ENCODE measurements at regions not wholly inside any gene's neighbourhood (a gene's known extent, or its start where the extent isn't known, plus 50 kb on each side); places are given as distances from the start of the nearest gene placed in this dataset.

DNA sequence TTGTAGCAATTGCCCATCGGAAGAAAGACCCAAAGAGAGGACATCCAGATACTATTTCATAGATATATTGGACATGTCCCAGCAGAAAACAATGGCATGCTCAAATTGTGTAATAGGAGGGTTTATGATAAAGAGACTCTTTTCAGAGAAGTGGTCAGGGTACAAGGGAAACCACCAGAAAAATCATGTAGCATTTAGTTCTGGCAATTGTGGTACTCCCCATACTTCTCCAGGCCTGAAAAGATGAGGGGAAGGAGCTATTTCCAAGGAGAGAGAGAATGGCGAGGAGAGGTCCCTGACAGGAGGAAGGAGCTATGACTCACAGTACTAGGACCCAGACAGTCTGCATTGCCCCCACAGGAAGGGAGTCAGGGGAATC, 68.4 kb upstream of the ADO start:
- Histone ChIP-seq H3K4me3 (ENCODE audit: low read length) (peak overlapping the region; percentile 16; the same call in 1 of the 2 replicates), H3K4me2 (ENCODE audit: low read length) (peak overlapping the region; percentile 68), H3K36me3 (ENCODE audit: low read depth, low read length) (no peaks in the 10 kb centered on the region), H3K27me3 (ENCODE audit: low read length) (no peaks in the 10 kb centered on the region), H4K20me1 (ENCODE audit: low read length) (no peaks in the 10 kb centered on the region), H3F3A (ENCODE audit: low read length, unreplicated experiment) (peaks cover 22% of the 10 kb centered on the region), H3K79me2 (ENCODE audit: low read length) (no peaks in the 10 kb centered on the region), H3K9me3 (ENCODE audit: low read length) (no peaks in the 10 kb centered on the region), H3K9ac (ENCODE audit: low read length) (peak overlapping the region; percentile 76), H3K9me2 (replicated peaks; ENCODE audit: low read length) (0 out of 2 replicates have a peak, but pooled peaks cover 4% of the 10 kb centered on the region), H2AFZ (ENCODE audit: low read length) (no peak overlapping the region), H3K27ac (ENCODE audit: low read length) (peak overlapping the region; percentile 84), H3K4me1 (ENCODE audit: insufficient read depth, low read length) (peaks cover 85% of the 10 kb centered on the region)
- ChIA-PET POLR2A (ENCODE audit: unreplicated experiment) (interaction anchor here (0.5 kb wide), 1 partner anchor 420 kb away, joined by 7 read pairs; no protein-coding TSS in a partner anchor), CTCF (no interaction called here)
- no peak for ATAC-seq
- BruUV-seq (replicated peaks), result no TSS peak
- intact Hi-C loops (cut with micrococcal nuclease), result no loop called here
- DNase-seq, result no peak
- TF ChIP-seq EZH2phosphoT487 (IDR thresholded peaks at IDR 0.05; ENCODE audit: borderline replicate concordance, low read length), result no peak
- no peak for TF ChIP-seq CTCF (conservative IDR thresholded peaks at IDR 0.05; ENCODE audit: low read depth, low read length)
- no peak for TF ChIP-seq EZH2 (IDR thresholded peaks at IDR 0.05; ENCODE audit: low read length, unreplicated experiment)

DNA sequence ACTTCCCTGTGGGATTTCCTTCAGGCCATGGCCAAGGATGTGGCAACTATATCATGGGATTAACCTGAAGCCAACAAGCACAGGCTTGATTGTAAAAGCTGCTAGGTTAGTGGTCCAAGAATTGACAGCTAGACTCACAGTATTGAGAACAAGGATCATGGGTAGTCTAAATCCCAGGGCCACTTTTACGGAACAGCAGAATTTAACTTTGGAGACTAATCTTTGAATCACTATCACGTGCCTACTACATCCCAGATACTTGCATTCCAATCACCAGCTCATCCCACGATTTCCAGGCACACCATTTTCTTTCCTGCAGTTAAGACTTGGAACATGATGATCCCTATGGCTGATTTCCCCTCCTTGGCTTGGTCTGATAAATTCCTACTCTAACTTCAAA, 65.6 kb upstream of the ADO start:
- Histone ChIP-seq H3K4me3 (ENCODE audit: low read length) (no peak overlapping the region), H3K9ac (ENCODE audit: low read length) (no peak overlapping the region), H3K9me2 (replicated peaks; ENCODE audit: low read length) (0 out of 2 replicates have a peak, but pooled peaks cover 4% of the 10 kb centered on the region), H3K27me3 (ENCODE audit: low read length) (no peaks in the 10 kb centered on the region), H3K4me2 (ENCODE audit: low read length) (peak overlapping the region; percentile 3), H2AFZ (ENCODE audit: low read length) (peak overlapping the region; percentile 2; the same call in 1 of the 2 replicates), H3K79me2 (ENCODE audit: low read length) (no peaks in the 10 kb centered on the region), H3F3A (ENCODE audit: low read length, unreplicated experiment) (peaks cover 14% of the 10 kb centered on the region), H3K27ac (ENCODE audit: low read length) (peak overlapping the region; percentile 39), H3K4me1 (ENCODE audit: insufficient read depth, low read length) (peaks cover 63% of the 10 kb centered on the region), H3K36me3 (ENCODE audit: low read depth, low read length) (no peaks in the 10 kb centered on the region), H3K9me3 (ENCODE audit: low read length) (no peaks in the 10 kb centered on the region), H4K20me1 (ENCODE audit: low read length) (no peaks in the 10 kb centered on the region)
- DNase-seq (peak; percentile 93), ATAC-seq (peak; percentile 6)
- POLR2A ChIA-PET (ENCODE audit: unreplicated experiment), result interaction anchor here (0.6 kb wide), 1 partner anchor 155 kb away, joined by 8 read pairs; no protein-coding TSS in a partner anchor
- CTCF ChIA-PET, result no interaction called here
- BruUV-seq (replicated peaks), result no TSS peak
- TF ChIP-seq EZH2 (IDR thresholded peaks at IDR 0.05; ENCODE audit: low read length, unreplicated experiment), result no peak
- TF ChIP-seq CTCF (conservative IDR thresholded peaks at IDR 0.05; ENCODE audit: low read depth, low read length), result no peak
- no peak for TF ChIP-seq EZH2phosphoT487 (IDR thresholded peaks at IDR 0.05; ENCODE audit: borderline replicate concordance, low read length)
- intact Hi-C loops (cut with micrococcal nuclease), result no loop called here
